GM12878 (cell line): ENCODE measurements at regions not wholly inside any gene's neighbourhood (a gene's known extent, or its start where the extent isn't known, plus 50 kb on each side); places are given as distances from the start of the nearest gene placed in this dataset.

Experiments used
- BACH1 ChIP-seq: fragments of 450-650 bp; IDR thresholded peaks from 2 replicates; pipeline ENCODE4 v1.6.1; 2017; ENCODE audit warnings: mild to moderate bottlenecking, borderline replicate concordance
- CHD4 ChIP-seq: fragments of 200-600 bp; sonication (generic); IDR thresholded peaks from 2 replicates; pipeline ENCODE4 v1.6.1; 2016; ENCODE audit warnings: mild to moderate bottlenecking
- CREB1 ChIP-seq: IDR thresholded peaks from 2 replicates; pipeline ENCODE4 v1.6.1; 2012; ENCODE audit warnings: low read depth, mild to moderate bottlenecking, inconsistent platforms
- EZH2 ChIP-seq: IDR thresholded peaks from 2 replicates; pipeline ENCODE4 v1.6.1; 2012; ENCODE audit warnings: low read depth, mild to moderate bottlenecking, control low read depth, inconsistent platforms, low read length, borderline replicate concordance; ENCODE audit not compliant: control insufficient read depth
- FOS ChIP-seq: IDR thresholded peaks from 3 replicates; pipeline ENCODE4 v1.6.1; 2011; ENCODE audit warnings: borderline replicate concordance; ENCODE audit not compliant: insufficient read length; ENCODE audit errors: extremely low read depth
- PML ChIP-seq: IDR thresholded peaks from 2 replicates; pipeline ENCODE4 v1.6.1; 2012; ENCODE audit warnings: low read length, inconsistent platforms
- RAD21 ChIP-seq: IDR thresholded peaks from 2 replicates; pipeline ENCODE4 v1.6.1; 2011; ENCODE audit warnings: mild to moderate bottlenecking, low read depth, low read length, moderate library complexity; ENCODE audit not compliant: insufficient read depth
- SIN3A ChIP-seq: IDR thresholded peaks from 2 replicates; pipeline ENCODE4 v1.6.1; 2012; ENCODE audit warnings: low read depth, low read length, improper control_type of control experiment
- WRNIP1 ChIP-seq: IDR thresholded peaks from 2 replicates; pipeline ENCODE4 v1.6.1; 2011; ENCODE audit warnings: low read depth, low read length, improper control_type of control experiment, borderline replicate concordance
- ZNF274 ChIP-seq: IDR thresholded peaks from one replicate; pipeline ENCODE4 v1.8.0; 2011; ENCODE audit not compliant: insufficient read length, insufficient read depth
- TF ChIP-seq, protein P1 (sequence below), 3 experiments: IDR thresholded peaks in 2 of 3; conservative IDR thresholded peaks in 1 of 3; 2 replicates each; pipeline ENCODE4 v1.5.1; 2011; ENCODE audit warnings: low read depth in 3 of 3, low read length in 3 of 3, mild to moderate bottlenecking in 3 of 3, control low read depth in 2 of 3, moderate library complexity in 2 of 3, inconsistent platforms in 1 of 3, mixed read lengths in 1 of 3; ENCODE audit not compliant: control insufficient read depth in 2 of 3, insufficient read depth in 1 of 3; ENCODE audit errors: extremely low read depth in 1 of 3
- TF ChIP-seq, protein P2 (sequence below): fragments of 450-650 bp; IDR thresholded peaks from 2 replicates; pipeline ENCODE4 v1.6.1; 2017; ENCODE audit warnings: antibody characterized with exemption, mild to moderate bottlenecking, moderate library complexity

- TF ChIP-seq, protein P1, sequence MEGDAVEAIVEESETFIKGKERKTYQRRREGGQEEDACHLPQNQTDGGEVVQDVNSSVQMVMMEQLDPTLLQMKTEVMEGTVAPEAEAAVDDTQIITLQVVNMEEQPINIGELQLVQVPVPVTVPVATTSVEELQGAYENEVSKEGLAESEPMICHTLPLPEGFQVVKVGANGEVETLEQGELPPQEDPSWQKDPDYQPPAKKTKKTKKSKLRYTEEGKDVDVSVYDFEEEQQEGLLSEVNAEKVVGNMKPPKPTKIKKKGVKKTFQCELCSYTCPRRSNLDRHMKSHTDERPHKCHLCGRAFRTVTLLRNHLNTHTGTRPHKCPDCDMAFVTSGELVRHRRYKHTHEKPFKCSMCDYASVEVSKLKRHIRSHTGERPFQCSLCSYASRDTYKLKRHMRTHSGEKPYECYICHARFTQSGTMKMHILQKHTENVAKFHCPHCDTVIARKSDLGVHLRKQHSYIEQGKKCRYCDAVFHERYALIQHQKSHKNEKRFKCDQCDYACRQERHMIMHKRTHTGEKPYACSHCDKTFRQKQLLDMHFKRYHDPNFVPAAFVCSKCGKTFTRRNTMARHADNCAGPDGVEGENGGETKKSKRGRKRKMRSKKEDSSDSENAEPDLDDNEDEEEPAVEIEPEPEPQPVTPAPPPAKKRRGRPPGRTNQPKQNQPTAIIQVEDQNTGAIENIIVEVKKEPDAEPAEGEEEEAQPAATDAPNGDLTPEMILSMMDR (IDR thresholded peaks at IDR 0.05 in 2 of 3, conservative IDR thresholded peaks at IDR 0.05 in 1 of 3; ENCODE audit: control insufficient read depth in 2 of 3, extremely low read depth in 1 of 3, insufficient read depth in 1 of 3, low read depth in 3 of 3, low read length in 3 of 3) = no peak
- TF ChIP-seq CREB1 (no peak), RAD21 (no peak), PML (no peak), SIN3A (no peak), EZH2 (no peak), BACH1 (no peak), ZNF274 (no peak), FOS (no peak), CHD4 (no peak), WRNIP1 (no peak)
- TF ChIP-seq, protein P2, sequence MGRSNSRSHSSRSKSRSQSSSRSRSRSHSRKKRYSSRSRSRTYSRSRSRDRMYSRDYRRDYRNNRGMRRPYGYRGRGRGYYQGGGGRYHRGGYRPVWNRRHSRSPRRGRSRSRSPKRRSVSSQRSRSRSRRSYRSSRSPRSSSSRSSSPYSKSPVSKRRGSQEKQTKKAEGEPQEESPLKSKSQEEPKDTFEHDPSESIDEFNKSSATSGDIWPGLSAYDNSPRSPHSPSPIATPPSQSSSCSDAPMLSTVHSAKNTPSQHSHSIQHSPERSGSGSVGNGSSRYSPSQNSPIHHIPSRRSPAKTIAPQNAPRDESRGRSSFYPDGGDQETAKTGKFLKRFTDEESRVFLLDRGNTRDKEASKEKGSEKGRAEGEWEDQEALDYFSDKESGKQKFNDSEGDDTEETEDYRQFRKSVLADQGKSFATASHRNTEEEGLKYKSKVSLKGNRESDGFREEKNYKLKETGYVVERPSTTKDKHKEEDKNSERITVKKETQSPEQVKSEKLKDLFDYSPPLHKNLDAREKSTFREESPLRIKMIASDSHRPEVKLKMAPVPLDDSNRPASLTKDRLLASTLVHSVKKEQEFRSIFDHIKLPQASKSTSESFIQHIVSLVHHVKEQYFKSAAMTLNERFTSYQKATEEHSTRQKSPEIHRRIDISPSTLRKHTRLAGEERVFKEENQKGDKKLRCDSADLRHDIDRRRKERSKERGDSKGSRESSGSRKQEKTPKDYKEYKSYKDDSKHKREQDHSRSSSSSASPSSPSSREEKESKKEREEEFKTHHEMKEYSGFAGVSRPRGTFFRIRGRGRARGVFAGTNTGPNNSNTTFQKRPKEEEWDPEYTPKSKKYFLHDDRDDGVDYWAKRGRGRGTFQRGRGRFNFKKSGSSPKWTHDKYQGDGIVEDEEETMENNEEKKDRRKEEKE = no peak
Observed at GRCh38 chr18:65133610-65134009, 617.2 kb upstream of the CDH7 start.
